ENCODE measurements at regions not wholly inside any gene's neighbourhood (a gene's known extent, or its start where the extent isn't known, plus 50 kb on each side); places are given as distances from the start of the nearest gene placed in this dataset.
"Not testable (repeated sequence)": the region's sequence is repeated elsewhere in the genome, so short reads cannot be mapped to it uniquely, and the experiment has no call there.

- no peak for DNase-seq (ENCODE audit: low spot score)
These were observed 286.4 kb downstream of the WDR11 start for GRCh38 chr10:121137533-121137932.

GRCh38 chr10:121138112-121138860, 287.1 kb downstream of the WDR11 start:
- DNase-seq (ENCODE audit: low spot score) = no peak

GRCh38 chr10:121138918-121139317, 287.8 kb downstream of the WDR11 start:
- DNase-seq (ENCODE audit: low spot score) = no peak

DNA sequence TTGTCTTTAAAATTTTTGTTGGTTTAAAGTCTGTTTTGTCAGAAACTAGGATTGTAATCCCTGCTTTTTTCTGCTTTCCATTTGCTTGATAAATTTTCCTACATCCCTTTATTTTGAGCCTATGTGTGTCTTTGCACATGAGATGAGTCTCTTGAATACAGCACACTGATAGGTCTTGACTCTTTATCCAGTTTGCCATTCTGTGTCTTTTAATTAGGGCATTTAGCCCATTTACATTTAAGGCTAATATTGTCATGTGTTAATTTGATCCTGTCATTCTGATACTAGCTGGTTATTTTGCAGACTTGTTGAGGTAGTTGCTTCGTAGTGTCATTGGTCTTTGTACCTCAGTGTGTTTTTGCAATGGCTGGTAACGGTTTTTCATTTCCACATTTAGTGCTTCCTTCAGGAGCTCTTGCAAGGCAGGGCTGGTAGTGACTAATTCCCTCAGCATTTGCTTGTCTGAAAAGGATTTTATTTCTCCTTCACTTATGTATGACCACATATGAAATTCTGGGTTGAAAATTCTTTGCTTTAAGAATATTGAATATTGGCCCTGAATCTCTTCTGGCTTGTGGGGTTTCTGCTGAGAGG, 294.7 kb downstream of the WDR11 start:
- DNase-seq (ENCODE audit: low spot score) = not testable (repeated sequence)

GRCh38 chr10:121148921-121149320, 297.8 kb downstream of the WDR11 start:
- DNase-seq (ENCODE audit: low spot score) = no peak

GRCh38 chr10:121152033-121152432, 300.9 kb downstream of the WDR11 start:
- no peak for DNase-seq (ENCODE audit: low spot score)

- no peak for DNase-seq (ENCODE audit: low spot score)
These were observed 301.8 kb downstream of the WDR11 start for GRCh38 chr10:121152935-121153334.

GRCh38 chr10:121154310-121154709, 303.1 kb downstream of the WDR11 start:
- no peak for DNase-seq (ENCODE audit: low spot score)

GRCh38 chr10:121154846-121155245, 303.7 kb downstream of the WDR11 start:
- no peak for DNase-seq (ENCODE audit: low spot score)

DNA sequence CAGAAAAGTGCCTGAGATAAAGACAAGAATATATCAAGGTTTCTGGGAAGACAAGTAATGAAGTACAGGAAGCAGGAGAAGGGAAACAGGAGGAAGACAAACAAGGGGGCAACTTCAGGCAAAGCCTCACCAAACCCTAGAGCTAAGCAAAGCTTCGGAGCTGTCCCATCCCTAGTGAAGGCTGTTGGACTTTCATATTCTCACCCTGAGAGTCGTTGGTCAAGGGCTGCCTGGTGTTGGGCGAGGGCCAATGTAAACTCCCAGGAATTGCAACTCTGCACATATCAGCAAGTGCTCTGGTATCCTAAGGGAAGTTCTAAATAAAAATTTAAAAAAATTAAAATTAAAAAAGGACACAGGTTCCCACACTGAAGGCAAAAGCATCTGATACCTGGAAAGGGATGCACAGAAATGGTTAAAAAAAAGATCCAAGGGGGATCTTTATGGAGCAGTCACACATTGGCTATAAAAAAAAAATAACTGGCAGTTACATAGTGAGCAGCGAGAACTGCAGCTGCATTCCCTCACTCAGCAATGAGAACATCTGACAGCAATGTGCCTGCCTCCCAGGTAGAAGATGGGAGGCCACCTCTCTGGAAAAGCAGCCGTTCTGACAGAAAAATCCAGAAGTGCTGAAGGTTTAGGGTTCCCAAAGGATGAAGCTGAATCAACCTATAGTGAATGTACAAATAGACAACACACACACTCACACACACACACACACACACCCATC, 304.7 kb downstream of the WDR11 start:
- no peak for DNase-seq (ENCODE audit: low spot score)

- no peak for DNase-seq (ENCODE audit: low spot score)
These were observed 306.8 kb downstream of the WDR11 start for GRCh38 chr10:121157998-121158397.

GRCh38 chr10:121158988-121159579, 307.9 kb downstream of the WDR11 start:
- no peak for DNase-seq (ENCODE audit: low spot score)

DNA sequence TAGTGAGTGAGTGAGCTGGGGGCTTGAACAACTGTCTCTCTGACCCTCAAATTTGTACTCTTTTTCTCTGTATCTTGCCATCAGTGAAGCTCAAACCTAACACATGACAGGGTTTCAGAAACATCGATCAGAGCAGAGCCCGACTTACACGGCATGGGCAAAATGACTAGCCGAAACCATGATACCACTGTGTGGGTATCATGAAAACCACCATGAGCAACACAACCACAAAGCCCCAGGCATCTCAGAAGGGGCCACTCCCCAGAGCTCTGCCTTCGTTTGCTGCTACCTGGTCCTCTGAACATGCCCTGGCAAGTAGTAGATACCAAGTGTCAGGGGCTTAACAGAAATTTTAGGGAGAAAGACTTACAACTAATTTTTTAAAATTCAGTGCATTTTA, 308.5 kb downstream of the WDR11 start:
- no peak for DNase-seq (ENCODE audit: low spot score)

- DNase-seq (ENCODE audit: low spot score) = no peak
These were observed 314.1 kb downstream of the WDR11 start for GRCh38 chr10:121165276-121165675.

GRCh38 chr10:121167534-121168243, 316.5 kb downstream of the WDR11 start:
- DNase-seq (ENCODE audit: low spot score) = no peak

- no peak for DNase-seq (ENCODE audit: low spot score)
These were observed 317.5 kb downstream of the WDR11 start for GRCh38 chr10:121168545-121169216.

GRCh38 chr10:121169406-121169805, 318.2 kb downstream of the WDR11 start:
- peak; percentile 15 for DNase-seq (ENCODE audit: low spot score)

- DNase-seq (ENCODE audit: low spot score) = no peak
These were observed 320.9 kb downstream of the WDR11 start for GRCh38 chr10:121171825-121172787.

- DNase-seq (ENCODE audit: low spot score) = no peak
These were observed 327.8 kb downstream of the WDR11 start for GRCh38 chr10:121179006-121179405.

GRCh38 chr10:121182219-121182618, 331.1 kb downstream of the WDR11 start:
- DNase-seq (ENCODE audit: low spot score) = no peak
